ENCODE measurements at regions not wholly inside any gene's neighbourhood (a gene's known extent, or its start where the extent isn't known, plus 50 kb on each side); places are given as distances from the start of the nearest gene placed in this dataset.

DNA sequence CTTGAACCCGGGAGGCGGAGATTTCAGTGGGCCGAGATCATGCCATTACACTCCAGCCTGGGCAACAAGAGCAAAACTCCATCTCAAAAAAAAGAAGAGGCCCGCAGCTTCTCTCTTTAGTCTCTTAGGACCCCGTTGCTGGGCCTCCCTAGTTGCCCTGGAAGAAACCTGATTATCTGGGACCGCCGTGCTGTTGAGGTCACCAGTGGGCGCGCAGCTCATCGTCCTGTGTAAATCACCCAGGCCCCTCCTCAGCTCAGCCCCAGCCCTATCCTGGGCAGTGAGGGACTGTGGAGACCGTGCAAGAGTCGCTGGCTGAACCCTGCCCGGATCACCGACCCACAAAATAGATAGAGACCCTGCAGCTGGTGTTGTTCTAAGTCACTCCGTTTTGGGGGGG lies 85.0 kb downstream of the UNCX start:
- Histone ChIP-seq H3K9me1 (replicated peaks; ENCODE audit: control insufficient read depth, extremely low read depth, insufficient read depth, low read length) (no peaks in the 10 kb centered on the region), H3K9me3 (replicated peaks; ENCODE audit: control insufficient read depth, insufficient read depth, low read length) (no peaks in the 10 kb centered on the region), H3K27ac (ENCODE audit: insufficient read depth, low read depth, low read length) (no peak overlapping the region), H3K9ac (replicated peaks; ENCODE audit: extremely low read depth, insufficient read depth, low read length) (no peak overlapping the region), H3K27me3 (ENCODE audit: control insufficient read depth in 2 of 2, insufficient read depth in 2 of 2, low read length in 2 of 2) (no peaks in the 10 kb centered on the region), H2AFZ (ENCODE audit: low read depth, low read length) (no peak overlapping the region), H3K4me2 (ENCODE audit: insufficient read depth, low read length) (no peak overlapping the region), H3K4me1 (ENCODE audit: control insufficient read depth, extremely low read depth, insufficient read depth, low read length) (no peaks in the 10 kb centered on the region), H3K4me3 (replicated peaks in 1 of 3; ENCODE audit: insufficient read depth in 1 of 3, low read depth in 1 of 3, low read length in 3 of 3) (no peak overlapping the region), H4K20me1 (replicated peaks; ENCODE audit: control insufficient read depth, extremely low read depth, insufficient read depth, low read length) (no peaks in the 10 kb centered on the region), H3K36me3 (ENCODE audit: control insufficient read depth in 2 of 2, extremely low read depth in 1 of 2, insufficient read depth in 2 of 2, low read length in 2 of 2) (no peaks in the 10 kb centered on the region), H3K79me2 (ENCODE audit: control insufficient read depth, insufficient read depth, low read length) (no peaks in the 10 kb centered on the region)
- FAIRE-seq (no peak), DNase-seq (ENCODE audit: low read depth, low spot score) (no peak)
- CTCF ChIA-PET, result no interaction called here
- POLR2A ChIA-PET, result no interaction called here
- dilution Hi-C loops (cut with MboI; ENCODE audit: extremely low pct_ligation_motif_present, low sequenced_read_pairs), result no loop called here
- intact Hi-C loops (cut with micrococcal nuclease), result no loop called here
- no peak for TF ChIP-seq JUN (IDR thresholded peaks at IDR 0.05; ENCODE audit: borderline replicate concordance, insufficient read depth, insufficient read length, low read depth)
- no peak for TF ChIP-seq GATA2 (IDR thresholded peaks at IDR 0.05; ENCODE audit: insufficient read depth, insufficient read length, low read depth, low read length)
- TF ChIP-seq POLR2AphosphoS5 (IDR thresholded peaks at IDR 0.05; ENCODE audit: insufficient read depth, low read depth, low read length), result no peak
- no peak for TF ChIP-seq MAX (IDR thresholded peaks at IDR 0.05; ENCODE audit: insufficient read depth, insufficient read length)
- no peak for TF ChIP-seq POLR2A (IDR thresholded peaks at IDR 0.05; ENCODE audit: low read depth, low read length)
- no peak for TF ChIP-seq MYC (IDR thresholded peaks at IDR 0.05; ENCODE audit: low read depth, low read length)
- TF ChIP-seq EZH2 (IDR thresholded peaks at IDR 0.05; ENCODE audit: borderline replicate concordance, low read depth, low read length, severe bottlenecking), result no peak
- TF ChIP-seq, protein P1, sequence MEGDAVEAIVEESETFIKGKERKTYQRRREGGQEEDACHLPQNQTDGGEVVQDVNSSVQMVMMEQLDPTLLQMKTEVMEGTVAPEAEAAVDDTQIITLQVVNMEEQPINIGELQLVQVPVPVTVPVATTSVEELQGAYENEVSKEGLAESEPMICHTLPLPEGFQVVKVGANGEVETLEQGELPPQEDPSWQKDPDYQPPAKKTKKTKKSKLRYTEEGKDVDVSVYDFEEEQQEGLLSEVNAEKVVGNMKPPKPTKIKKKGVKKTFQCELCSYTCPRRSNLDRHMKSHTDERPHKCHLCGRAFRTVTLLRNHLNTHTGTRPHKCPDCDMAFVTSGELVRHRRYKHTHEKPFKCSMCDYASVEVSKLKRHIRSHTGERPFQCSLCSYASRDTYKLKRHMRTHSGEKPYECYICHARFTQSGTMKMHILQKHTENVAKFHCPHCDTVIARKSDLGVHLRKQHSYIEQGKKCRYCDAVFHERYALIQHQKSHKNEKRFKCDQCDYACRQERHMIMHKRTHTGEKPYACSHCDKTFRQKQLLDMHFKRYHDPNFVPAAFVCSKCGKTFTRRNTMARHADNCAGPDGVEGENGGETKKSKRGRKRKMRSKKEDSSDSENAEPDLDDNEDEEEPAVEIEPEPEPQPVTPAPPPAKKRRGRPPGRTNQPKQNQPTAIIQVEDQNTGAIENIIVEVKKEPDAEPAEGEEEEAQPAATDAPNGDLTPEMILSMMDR (IDR thresholded peaks at IDR 0.05; ENCODE audit: extremely low read depth in 1 of 2, insufficient read depth in 1 of 2, low read depth in 1 of 2, low read length in 2 of 2), result no peak
- TF ChIP-seq FOS (IDR thresholded peaks at IDR 0.05; ENCODE audit: borderline replicate concordance, insufficient read depth, low read length), result no peak
- no TSS peak for BruUV-seq (replicated peaks)
